ENCODE measurements at regions not wholly inside any gene's neighbourhood (a gene's known extent, or its start where the extent isn't known, plus 50 kb on each side); places are given as distances from the start of the nearest gene placed in this dataset.
"Not testable (repeated sequence)": the region's sequence is repeated elsewhere in the genome, so short reads cannot be mapped to it uniquely, and the experiment has no call there.

GRCh38 chr14:21780429-21781084, 106.9 kb upstream of the OR4E1 start:
- no peak for DNase-seq (ENCODE audit: extremely low read depth, low read depth)
- no peak for TF ChIP-seq CTCF (IDR thresholded peaks at IDR 0.05; ENCODE audit: low read depth, low read length)

GRCh38 chr14:21771671-21772070, 98.1 kb upstream of the OR4E1 start:
- no peak for TF ChIP-seq CTCF (IDR thresholded peaks at IDR 0.05; ENCODE audit: low read depth, low read length)
- DNase-seq (ENCODE audit: extremely low read depth, low read depth) = no peak

- DNase-seq (ENCODE audit: extremely low read depth, low read depth) = no peak
- TF ChIP-seq CTCF (IDR thresholded peaks at IDR 0.05; ENCODE audit: low read depth, low read length) = no peak
Measured at GRCh38 chr14:21768875-21769257, 95.2 kb upstream of the OR4E1 start.

GRCh38 chr14:21768116-21768874, 94.7 kb upstream of the OR4E1 start:
- no peak for DNase-seq (ENCODE audit: extremely low read depth, low read depth)
- TF ChIP-seq CTCF (IDR thresholded peaks at IDR 0.05; ENCODE audit: low read depth, low read length) = no peak

GRCh38 chr14:21760360-21760759, 86.7 kb upstream of the OR4E1 start:
- not testable (repeated sequence) for DNase-seq (ENCODE audit: extremely low read depth, low read depth)

- TF ChIP-seq CTCF (IDR thresholded peaks at IDR 0.05; ENCODE audit: low read depth, low read length) = no peak
- no peak for DNase-seq (ENCODE audit: extremely low read depth, low read depth)
Measured at GRCh38 chr14:21749306-21749868, 75.8 kb upstream of the OR4E1 start.

- peak; percentile 27 for TF ChIP-seq CTCF (IDR thresholded peaks at IDR 0.05; ENCODE audit: low read depth, low read length)
- DNase-seq (ENCODE audit: extremely low read depth, low read depth) = no peak
Measured at GRCh38 chr14:21748869-21749303, 75.3 kb upstream of the OR4E1 start.

Data from AG09319 (cell line).